ENCODE measurements at regions not wholly inside any gene's neighbourhood (a gene's known extent, or its start where the extent isn't known, plus 50 kb on each side); places are given as distances from the start of the nearest gene placed in this dataset.

DNA sequence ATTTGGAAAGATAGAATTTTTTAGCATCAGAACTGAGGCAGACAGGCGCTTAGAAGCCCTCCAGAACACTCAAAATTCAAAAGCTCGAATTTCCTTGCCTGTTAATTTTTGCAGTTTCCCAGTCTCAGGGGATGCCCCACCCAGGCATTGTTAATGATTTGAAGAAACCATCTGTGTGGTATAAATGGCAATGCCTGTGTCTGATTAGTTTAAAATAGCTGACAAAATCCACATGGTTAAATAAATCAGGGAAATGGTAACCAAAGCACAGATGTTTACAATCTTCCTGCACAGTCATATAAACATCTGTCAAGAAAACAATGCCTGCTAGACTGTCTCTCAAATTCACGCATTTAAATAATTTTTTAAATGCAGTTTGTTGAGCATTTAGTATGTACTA lies 185.2 kb upstream of the RGMB start:
- 35 to 44% (median 36%) methylated on average over 3 of the region's 3 CpGs for WGBS, 3 donors
- no peaks in the 10 kb centered on the region for H3K4me1 ChIP-seq
- no peak overlapping the region for H3K27ac ChIP-seq

DNA sequence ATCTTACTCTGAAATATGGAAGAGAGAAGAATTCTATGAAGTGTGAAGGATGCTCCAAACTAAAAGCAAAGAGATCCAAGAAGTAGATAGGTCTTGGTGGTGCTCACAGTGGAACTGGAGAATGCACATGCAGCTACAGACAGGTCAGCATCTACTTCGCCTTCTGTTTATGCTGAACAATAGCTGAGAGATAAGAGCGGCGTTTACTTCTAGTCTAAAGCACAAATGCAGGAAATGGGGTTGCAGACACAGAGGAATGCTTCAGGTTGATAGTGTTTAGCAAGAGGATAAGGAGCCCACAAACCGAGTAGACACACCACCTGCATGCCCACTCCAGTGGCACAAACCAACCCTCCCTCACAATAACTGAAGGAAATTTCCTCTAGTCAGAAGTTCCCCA lies 180.0 kb upstream of the RGMB start:
- Histone ChIP-seq H3K27ac (no peak overlapping the region), H3K4me1 (no peaks in the 10 kb centered on the region), H3K4me3 (no peak overlapping the region), H3K9me3 (no peaks in the 10 kb centered on the region), H3K36me3 (ENCODE audit: insufficient read depth in 1 of 2, low read depth in 1 of 2) (no peaks in the 10 kb centered on the region), H3K27me3 (ENCODE audit: insufficient read depth in 3 of 3, low read length in 2 of 3) (no peaks in the 10 kb centered on the region)
- DNase-seq (no peak), ATAC-seq (no peak)
- WGBS, 3 donors: 70 to 75% (median 70%) methylated on average over 4 of the region's 4 CpGs
- intact Hi-C loops (cut with DNase I): no loop called here
- TF ChIP-seq, protein P1, sequence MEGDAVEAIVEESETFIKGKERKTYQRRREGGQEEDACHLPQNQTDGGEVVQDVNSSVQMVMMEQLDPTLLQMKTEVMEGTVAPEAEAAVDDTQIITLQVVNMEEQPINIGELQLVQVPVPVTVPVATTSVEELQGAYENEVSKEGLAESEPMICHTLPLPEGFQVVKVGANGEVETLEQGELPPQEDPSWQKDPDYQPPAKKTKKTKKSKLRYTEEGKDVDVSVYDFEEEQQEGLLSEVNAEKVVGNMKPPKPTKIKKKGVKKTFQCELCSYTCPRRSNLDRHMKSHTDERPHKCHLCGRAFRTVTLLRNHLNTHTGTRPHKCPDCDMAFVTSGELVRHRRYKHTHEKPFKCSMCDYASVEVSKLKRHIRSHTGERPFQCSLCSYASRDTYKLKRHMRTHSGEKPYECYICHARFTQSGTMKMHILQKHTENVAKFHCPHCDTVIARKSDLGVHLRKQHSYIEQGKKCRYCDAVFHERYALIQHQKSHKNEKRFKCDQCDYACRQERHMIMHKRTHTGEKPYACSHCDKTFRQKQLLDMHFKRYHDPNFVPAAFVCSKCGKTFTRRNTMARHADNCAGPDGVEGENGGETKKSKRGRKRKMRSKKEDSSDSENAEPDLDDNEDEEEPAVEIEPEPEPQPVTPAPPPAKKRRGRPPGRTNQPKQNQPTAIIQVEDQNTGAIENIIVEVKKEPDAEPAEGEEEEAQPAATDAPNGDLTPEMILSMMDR (IDR thresholded peaks at IDR 0.05): no peak

More for the DNA sequence above, 185.2 kb upstream of the RGMB start:
- Histone ChIP-seq H3K9me3 (no peaks in the 10 kb centered on the region), H3K27me3 (ENCODE audit: insufficient read depth in 3 of 3, low read length in 2 of 3) (no peaks in the 10 kb centered on the region), H3K4me3 (no peak overlapping the region), H3K36me3 (ENCODE audit: insufficient read depth in 1 of 2, low read depth in 1 of 2) (no peaks in the 10 kb centered on the region)
- no peak for ATAC-seq
- TF ChIP-seq, protein P1 (IDR thresholded peaks at IDR 0.05): no peak
- no peak for DNase-seq
- intact Hi-C loops (cut with DNase I): no loop called here

DNA sequence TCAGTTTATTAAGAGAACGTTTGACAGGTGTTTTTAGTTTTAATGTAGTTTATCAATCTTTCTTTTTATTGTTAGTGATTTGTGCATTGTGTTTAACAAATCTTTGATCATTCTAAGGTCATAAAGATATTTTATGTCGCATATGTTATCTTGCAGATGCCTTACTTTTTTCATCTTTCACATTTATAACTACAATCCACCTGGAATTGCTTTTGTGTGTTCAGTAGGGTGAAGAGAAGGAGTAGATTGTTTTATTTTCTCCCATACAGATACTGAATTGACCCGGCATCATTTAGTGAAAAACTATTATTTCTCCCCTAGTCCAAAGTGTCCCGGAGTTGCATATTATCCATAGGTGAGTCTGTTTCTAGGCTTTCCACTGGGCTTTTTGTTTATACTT lies 179.4 kb upstream of the RGMB start:
- ATAC-seq (no peak), DNase-seq (no peak)
- H3K36me3 ChIP-seq (ENCODE audit: insufficient read depth in 1 of 2, low read depth in 1 of 2): no peaks in the 10 kb centered on the region
- TF ChIP-seq, protein P1 (IDR thresholded peaks at IDR 0.05): no peak
- H3K4me1 ChIP-seq: no peaks in the 10 kb centered on the region
- H3K27me3 ChIP-seq (ENCODE audit: insufficient read depth in 3 of 3, low read length in 2 of 3): no peaks in the 10 kb centered on the region
- no peaks in the 10 kb centered on the region for H3K9me3 ChIP-seq
- intact Hi-C loops (cut with DNase I): no loop called here
- no peak overlapping the region for H3K27ac ChIP-seq
- 78 to 88% (median 79%) methylated on average over 4 of the region's 4 CpGs for WGBS, 3 donors
- H3K4me3 ChIP-seq: no peak overlapping the region

DNA sequence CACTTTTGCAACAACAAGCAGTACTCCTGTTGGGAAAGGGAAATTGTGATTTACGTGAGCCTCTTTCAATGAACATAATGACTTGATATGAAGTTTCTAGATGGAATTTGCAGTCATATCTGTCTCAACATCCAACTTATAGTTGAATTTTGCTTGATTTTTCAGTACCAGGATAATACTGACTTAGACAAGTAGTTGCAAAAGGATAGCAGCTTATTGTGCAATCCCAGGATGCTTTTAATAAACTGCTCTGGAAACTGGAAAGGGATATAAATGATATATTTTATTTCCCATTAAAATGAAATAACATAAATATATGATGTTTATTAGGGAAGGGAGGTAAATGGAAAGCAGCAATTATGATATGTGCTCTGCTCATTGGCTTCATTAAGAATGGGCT lies 174.4 kb upstream of the RGMB start:
- H3K9me3 ChIP-seq: no peaks in the 10 kb centered on the region
- intact Hi-C loops (cut with DNase I): no loop called here
- no peak overlapping the region for H3K27ac ChIP-seq
- H3K4me3 ChIP-seq: no peak overlapping the region
- TF ChIP-seq, protein P1 (IDR thresholded peaks at IDR 0.05): no peak
- WGBS, 3 donors: 93 to 95% (median 95%) methylated on average over 1 of the region's 1 CpG
- no peak for DNase-seq
- no peaks in the 10 kb centered on the region for H3K4me1 ChIP-seq
- no peaks in the 10 kb centered on the region for H3K27me3 ChIP-seq (ENCODE audit: insufficient read depth in 3 of 3, low read length in 2 of 3)
- H3K36me3 ChIP-seq (ENCODE audit: insufficient read depth in 1 of 2, low read depth in 1 of 2): no peaks in the 10 kb centered on the region
- no peak for ATAC-seq

DNA sequence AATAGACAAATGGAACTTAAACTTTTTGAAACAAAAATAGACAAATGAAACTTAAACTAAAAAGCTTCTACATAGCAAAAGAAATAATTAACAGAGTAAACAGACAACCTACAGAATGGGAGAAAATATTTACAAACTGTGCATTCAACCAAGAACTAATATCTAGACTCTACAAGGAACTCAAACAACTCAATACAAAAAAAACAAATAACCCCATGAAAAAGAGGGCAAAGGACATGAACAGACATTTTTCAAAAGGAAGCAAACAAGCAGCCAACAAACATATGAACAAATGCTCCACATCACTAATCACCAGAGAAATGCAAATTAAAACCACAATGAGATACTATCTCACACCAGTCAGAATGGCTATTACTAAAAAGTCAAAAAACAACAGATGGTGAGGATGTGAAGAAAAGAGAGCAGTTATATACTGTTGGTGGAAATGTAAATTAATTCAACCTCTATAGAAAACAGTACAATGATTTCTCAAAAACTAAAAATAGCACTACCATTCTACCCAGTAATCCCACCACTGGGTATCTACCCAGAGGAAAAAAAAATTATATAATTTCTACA lies 170.8 kb upstream of the RGMB start:
- no peaks in the 10 kb centered on the region for H3K27me3 ChIP-seq (ENCODE audit: insufficient read depth in 3 of 3, low read length in 2 of 3)
- TF ChIP-seq, protein P1 (IDR thresholded peaks at IDR 0.05): no peak
- DNase-seq: no peak

More for the DNA sequence above, 170.8 kb upstream of the RGMB start:
- H3K27ac ChIP-seq: no peak overlapping the region
- H3K4me1 ChIP-seq: no peaks in the 10 kb centered on the region
- no peaks in the 10 kb centered on the region for H3K36me3 ChIP-seq (ENCODE audit: insufficient read depth in 1 of 2, low read depth in 1 of 2)
- intact Hi-C loops (cut with DNase I): no loop called here
- no peak overlapping the region for H3K4me3 ChIP-seq
- no peak for ATAC-seq
- H3K9me3 ChIP-seq: no peaks in the 10 kb centered on the region
